HUES6 (cell line): ENCODE measurements at regions not wholly inside any gene's neighbourhood (a gene's known extent, or its start where the extent isn't known, plus 50 kb on each side); places are given as distances from the start of the nearest gene placed in this dataset.

ENCODE experiments used
- H3K27ac ChIP-seq: 2 replicates; pipeline ENCODE4 v1.7.0; 2013; ENCODE audit warnings: low read depth, mild to moderate bottlenecking, low read length, inconsistent platforms
- H3K27me3 ChIP-seq: 2 replicates; pipeline ENCODE4 v1.6.1; 2013; ENCODE audit warnings: low read length; ENCODE audit not compliant: control insufficient read depth, insufficient read depth
- H3K36me3 ChIP-seq: 2 replicates; pipeline ENCODE4 v1.6.1; 2013; ENCODE audit warnings: low read length; ENCODE audit not compliant: control insufficient read depth, insufficient read depth
- H3K4me1 ChIP-seq: 2 replicates; pipeline ENCODE4 v1.6.1; 2013; ENCODE audit warnings: low read length; ENCODE audit not compliant: control insufficient read depth, insufficient read depth
- H3K4me3 ChIP-seq: 2 replicates; pipeline ENCODE4 v1.5.1; 2013; ENCODE audit warnings: low read depth, low read length
- H3K9ac ChIP-seq: one replicate; pipeline ENCODE4 v1.6.1; 2013; ENCODE audit warnings: mild to moderate bottlenecking, low read length
- H3K9me3 ChIP-seq: 2 replicates; pipeline ENCODE4 v1.6.1; 2013; ENCODE audit warnings: low read depth, low read length; ENCODE audit not compliant: control insufficient read depth, insufficient read depth

DNA sequence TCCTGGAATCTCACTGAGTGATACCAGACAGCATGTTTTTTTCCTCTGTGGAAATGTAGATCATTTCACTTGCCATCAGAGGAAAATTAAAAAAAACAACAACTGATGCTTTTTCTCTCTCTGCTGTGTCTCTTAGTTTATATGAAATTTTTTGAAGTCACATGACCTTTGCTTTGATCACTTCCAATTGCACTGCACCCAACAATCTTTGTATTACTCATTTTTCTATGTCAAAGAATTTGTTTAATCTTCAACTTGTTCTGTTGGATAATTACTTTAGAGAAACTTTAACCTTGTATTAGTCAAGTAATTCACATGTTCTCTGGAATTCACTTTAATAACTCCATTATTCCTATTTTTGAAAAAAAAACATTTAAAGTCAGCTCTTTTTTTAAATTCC, 1452.7 kb upstream of the CDH8 start:
- H3K27ac ChIP-seq: no peak overlapping the region
- no peaks in the 10 kb centered on the region for H3K4me1 ChIP-seq
- H3K9me3 ChIP-seq: no peaks in the 10 kb centered on the region
- H3K36me3 ChIP-seq: no peaks in the 10 kb centered on the region
- no peak overlapping the region for H3K9ac ChIP-seq
- no peaks in the 10 kb centered on the region for H3K27me3 ChIP-seq
- H3K4me3 ChIP-seq: no peak overlapping the region

- Histone ChIP-seq H3K4me1 (no peaks in the 10 kb centered on the region), H3K27me3 (no peaks in the 10 kb centered on the region), H3K9me3 (no peaks in the 10 kb centered on the region), H3K27ac (no peak overlapping the region), H3K4me3 (no peak overlapping the region), H3K36me3 (no peaks in the 10 kb centered on the region), H3K9ac (no peak overlapping the region)
These were observed 1444.8 kb upstream of the CDH8 start for GRCh38 chr16:63481060-63481459.

DNA sequence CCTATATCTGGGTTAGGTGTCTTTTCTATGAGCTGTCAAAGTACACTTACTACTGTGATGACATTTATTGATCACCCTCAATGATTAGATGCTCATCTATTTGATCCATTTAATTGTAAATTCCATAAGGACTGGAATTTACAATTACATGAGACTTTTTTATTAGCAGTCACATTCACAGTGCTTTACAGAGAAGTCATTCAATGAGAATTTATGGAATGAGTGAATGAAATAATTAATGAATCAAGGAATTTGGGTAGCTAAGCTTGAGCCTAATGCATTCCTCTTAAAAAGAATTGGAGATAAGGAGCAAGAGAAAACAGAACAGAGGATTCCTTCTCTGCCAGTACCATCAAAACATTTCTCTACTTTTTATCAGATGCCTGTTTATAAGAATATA, 1437.5 kb upstream of the CDH8 start:
- Histone ChIP-seq H3K36me3 (no peaks in the 10 kb centered on the region), H3K27me3 (no peaks in the 10 kb centered on the region), H3K27ac (no peak overlapping the region), H3K4me1 (no peaks in the 10 kb centered on the region), H3K9ac (no peak overlapping the region), H3K9me3 (no peaks in the 10 kb centered on the region), H3K4me3 (no peak overlapping the region)

GRCh38 chr16:63467513-63467912, 1431.3 kb upstream of the CDH8 start:
- H3K27ac ChIP-seq: no peak overlapping the region
- H3K9me3 ChIP-seq: no peaks in the 10 kb centered on the region
- no peaks in the 10 kb centered on the region for H3K27me3 ChIP-seq
- H3K4me1 ChIP-seq: no peaks in the 10 kb centered on the region
- no peaks in the 10 kb centered on the region for H3K36me3 ChIP-seq
- no peak overlapping the region for H3K9ac ChIP-seq
- H3K4me3 ChIP-seq: no peak overlapping the region

DNA sequence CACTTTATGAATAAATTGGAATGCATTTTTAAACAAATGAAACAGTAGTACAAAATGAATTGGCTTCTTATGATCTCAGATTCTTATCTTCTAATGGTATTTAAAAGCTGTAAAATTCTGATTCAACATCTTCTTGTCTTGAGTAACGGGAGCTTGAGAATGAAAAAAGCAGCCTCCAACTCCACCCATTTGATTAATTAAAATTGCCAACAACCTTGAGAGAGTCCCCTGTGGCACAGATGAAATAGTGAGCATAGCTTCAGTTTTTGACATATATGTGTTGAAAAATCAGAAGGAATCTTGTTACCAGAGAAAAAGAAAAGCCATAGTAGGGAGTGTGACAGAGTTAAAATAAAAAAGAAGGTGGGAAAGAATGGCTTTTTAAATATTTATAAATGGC, 1426.1 kb upstream of the CDH8 start:
- H3K36me3 ChIP-seq: no peaks in the 10 kb centered on the region
- no peak overlapping the region for H3K4me3 ChIP-seq
- H3K27me3 ChIP-seq: no peaks in the 10 kb centered on the region
- H3K27ac ChIP-seq: no peak overlapping the region
- H3K9me3 ChIP-seq: no peaks in the 10 kb centered on the region
- no peak overlapping the region for H3K9ac ChIP-seq
- H3K4me1 ChIP-seq: no peaks in the 10 kb centered on the region

GRCh38 chr16:63461248-63461841, 1425.1 kb upstream of the CDH8 start:
- Histone ChIP-seq H3K9ac (no peak overlapping the region), H3K4me3 (no peak overlapping the region)

GRCh38 chr16:63458846-63459245, 1422.6 kb upstream of the CDH8 start:
- Histone ChIP-seq H3K4me3 (no peak overlapping the region), H3K27ac (no peak overlapping the region), H3K36me3 (no peaks in the 10 kb centered on the region), H3K9ac (no peak overlapping the region), H3K9me3 (no peaks in the 10 kb centered on the region), H3K27me3 (no peaks in the 10 kb centered on the region), H3K4me1 (no peaks in the 10 kb centered on the region)

More at GRCh38 chr16:63461248-63461841, 1425.1 kb upstream of the CDH8 start:
- no peaks in the 10 kb centered on the region for H3K9me3 ChIP-seq
- H3K27me3 ChIP-seq: no peaks in the 10 kb centered on the region
- no peak overlapping the region for H3K27ac ChIP-seq
- H3K36me3 ChIP-seq: no peaks in the 10 kb centered on the region
- no peaks in the 10 kb centered on the region for H3K4me1 ChIP-seq

DNA sequence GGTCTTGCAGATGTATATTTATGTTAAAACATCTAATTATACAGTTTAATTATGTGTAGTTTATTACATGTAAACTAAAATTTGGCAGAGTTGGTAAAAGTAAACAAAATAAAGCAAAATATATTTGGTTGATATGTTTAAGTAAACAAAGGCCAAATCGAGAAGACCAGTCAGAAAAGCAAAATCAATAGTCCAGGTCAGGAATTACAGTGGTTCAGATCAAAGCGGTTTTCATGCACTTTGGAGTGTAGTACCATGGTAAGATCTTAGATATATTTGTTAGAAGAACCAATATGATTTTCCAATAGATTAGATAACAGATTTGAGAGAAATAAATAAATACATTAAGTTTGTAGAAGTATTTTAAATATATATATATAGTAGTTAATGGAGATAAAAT, 1421.6 kb upstream of the CDH8 start:
- Histone ChIP-seq H3K36me3 (no peaks in the 10 kb centered on the region), H3K27ac (no peak overlapping the region), H3K4me1 (no peaks in the 10 kb centered on the region), H3K4me3 (no peak overlapping the region), H3K27me3 (no peaks in the 10 kb centered on the region), H3K9ac (no peak overlapping the region), H3K9me3 (no peaks in the 10 kb centered on the region)

- no peaks in the 10 kb centered on the region for H3K9me3 ChIP-seq
- no peak overlapping the region for H3K27ac ChIP-seq
- H3K4me1 ChIP-seq: no peaks in the 10 kb centered on the region
- H3K9ac ChIP-seq: no peak overlapping the region
- no peaks in the 10 kb centered on the region for H3K27me3 ChIP-seq
- H3K4me3 ChIP-seq: no peak overlapping the region
- no peaks in the 10 kb centered on the region for H3K36me3 ChIP-seq
These were observed 1417.0 kb upstream of the CDH8 start for GRCh38 chr16:63453261-63453660.

DNA sequence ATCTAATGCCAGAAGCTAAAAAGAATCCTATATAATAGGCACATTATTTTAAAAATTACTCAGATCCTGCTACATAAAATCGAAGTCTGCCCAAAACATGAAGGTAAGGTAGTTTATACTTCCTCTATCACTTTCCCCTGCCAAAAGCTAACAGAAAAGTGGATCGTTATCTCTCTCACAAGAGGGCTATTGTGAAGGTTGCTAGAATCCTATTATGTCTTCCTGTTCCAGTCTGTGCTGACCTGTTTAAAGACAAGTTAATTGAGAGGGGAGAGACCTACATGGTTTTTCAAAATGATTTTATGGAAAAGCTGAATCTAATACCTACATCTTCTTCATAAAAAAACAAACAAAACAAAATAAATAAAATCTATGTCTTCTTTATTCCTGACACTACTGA, 1410.9 kb upstream of the CDH8 start:
- H3K27ac ChIP-seq: no peak overlapping the region

GRCh38 chr16:63442246-63442645, 1406.0 kb upstream of the CDH8 start:
- Histone ChIP-seq H3K4me3 (no peak overlapping the region), H3K9me3 (no peaks in the 10 kb centered on the region), H3K27ac (no peak overlapping the region), H3K36me3 (no peaks in the 10 kb centered on the region), H3K4me1 (no peaks in the 10 kb centered on the region), H3K9ac (no peak overlapping the region), H3K27me3 (no peaks in the 10 kb centered on the region)

More for the DNA sequence above, 1410.9 kb upstream of the CDH8 start:
- Histone ChIP-seq H3K27me3 (no peaks in the 10 kb centered on the region), H3K9ac (no peak overlapping the region), H3K36me3 (no peaks in the 10 kb centered on the region), H3K4me3 (no peak overlapping the region), H3K9me3 (no peaks in the 10 kb centered on the region), H3K4me1 (no peaks in the 10 kb centered on the region)
